ENCODE measurements at regions not wholly inside any gene's neighbourhood (a gene's known extent, or its start where the extent isn't known, plus 50 kb on each side); places are given as distances from the start of the nearest gene placed in this dataset.

- no peaks in the 10 kb centered on the region for H3K9me3 Mint-ChIP-seq (ENCODE audit: low read depth, unreplicated experiment)
- CTCF ChIA-PET = no interaction called here
- TF ChIP-seq CTCF (IDR thresholded peaks at IDR 0.05; ENCODE audit: unreplicated experiment) = no peak
- BruUV-seq (replicated peaks) = no TSS peak
- H3K27me3 Mint-ChIP-seq (ENCODE audit: unreplicated experiment) = no peaks in the 10 kb centered on the region
- DNase-seq = no peak
- H3K4me1 Mint-ChIP-seq (ENCODE audit: low read depth, unreplicated experiment) = no peaks in the 10 kb centered on the region
- no peaks in the 10 kb centered on the region for H3K36me3 Mint-ChIP-seq (ENCODE audit: insufficient read depth, unreplicated experiment)
- no peak overlapping the region for H3K27ac Mint-ChIP-seq (ENCODE audit: unreplicated experiment)
- no peak overlapping the region for H3K4me3 Mint-ChIP-seq (ENCODE audit: low read depth, unreplicated experiment)
- intact Hi-C loops (cut with micrococcal nuclease; ENCODE audit: unreplicated experiment) = no loop called here
Observed at GRCh38 chr3:177881351-177881750, 654.9 kb upstream of the KCNMB2 start.

DNA sequence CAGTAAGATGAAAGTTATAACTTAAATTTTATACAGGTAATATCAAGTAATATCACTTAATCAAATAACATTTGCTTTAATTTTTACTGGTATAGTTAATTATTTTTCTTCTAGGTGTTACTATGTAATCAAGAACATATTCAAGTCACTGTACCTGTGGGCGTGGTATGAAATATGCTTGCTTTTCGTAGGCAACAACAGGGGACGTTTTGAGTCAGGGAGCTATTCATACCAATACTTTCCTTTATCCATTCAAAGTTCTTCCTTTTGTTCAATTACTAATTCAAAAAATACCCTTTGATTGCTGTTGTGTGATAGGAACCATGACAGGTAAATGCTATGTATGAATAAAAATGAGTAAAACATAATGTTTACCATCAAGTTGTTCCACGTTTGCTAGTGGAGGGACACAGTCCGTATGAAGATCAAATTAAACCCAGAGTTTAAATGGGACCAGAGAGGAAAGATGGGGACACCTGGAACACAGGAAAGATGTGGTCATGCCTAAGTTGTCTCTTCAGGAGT is 654.0 kb upstream of the KCNMB2 start:
- H3K9me3 Mint-ChIP-seq (ENCODE audit: low read depth, unreplicated experiment) = no peaks in the 10 kb centered on the region
- H3K36me3 Mint-ChIP-seq (ENCODE audit: insufficient read depth, unreplicated experiment) = no peaks in the 10 kb centered on the region
- no peaks in the 10 kb centered on the region for H3K4me1 Mint-ChIP-seq (ENCODE audit: low read depth, unreplicated experiment)
- DNase-seq = no peak
- intact Hi-C loops (cut with micrococcal nuclease; ENCODE audit: unreplicated experiment) = no loop called here
- no peak for TF ChIP-seq CTCF (IDR thresholded peaks at IDR 0.05; ENCODE audit: unreplicated experiment)
- BruUV-seq (replicated peaks) = no TSS peak
- no peak overlapping the region for H3K27ac Mint-ChIP-seq (ENCODE audit: unreplicated experiment)
- H3K27me3 Mint-ChIP-seq (ENCODE audit: unreplicated experiment) = no peaks in the 10 kb centered on the region
- H3K4me3 Mint-ChIP-seq (ENCODE audit: low read depth, unreplicated experiment) = no peak overlapping the region
- CTCF ChIA-PET = no interaction called here

GRCh38 chr3:177883091-177883490 is 653.1 kb upstream of the KCNMB2 start:
- no peaks in the 10 kb centered on the region for H3K9me3 Mint-ChIP-seq (ENCODE audit: low read depth, unreplicated experiment)
- intact Hi-C loops (cut with micrococcal nuclease; ENCODE audit: unreplicated experiment) = no loop called here
- no peak for TF ChIP-seq CTCF (IDR thresholded peaks at IDR 0.05; ENCODE audit: unreplicated experiment)
- DNase-seq = no peak
- no peak overlapping the region for H3K4me3 Mint-ChIP-seq (ENCODE audit: low read depth, unreplicated experiment)
- H3K4me1 Mint-ChIP-seq (ENCODE audit: low read depth, unreplicated experiment) = no peaks in the 10 kb centered on the region
- CTCF ChIA-PET = no interaction called here
- no peak overlapping the region for H3K27ac Mint-ChIP-seq (ENCODE audit: unreplicated experiment)
- BruUV-seq (replicated peaks) = no TSS peak
- no peaks in the 10 kb centered on the region for H3K27me3 Mint-ChIP-seq (ENCODE audit: unreplicated experiment)
- H3K36me3 Mint-ChIP-seq (ENCODE audit: insufficient read depth, unreplicated experiment) = no peaks in the 10 kb centered on the region

DNA sequence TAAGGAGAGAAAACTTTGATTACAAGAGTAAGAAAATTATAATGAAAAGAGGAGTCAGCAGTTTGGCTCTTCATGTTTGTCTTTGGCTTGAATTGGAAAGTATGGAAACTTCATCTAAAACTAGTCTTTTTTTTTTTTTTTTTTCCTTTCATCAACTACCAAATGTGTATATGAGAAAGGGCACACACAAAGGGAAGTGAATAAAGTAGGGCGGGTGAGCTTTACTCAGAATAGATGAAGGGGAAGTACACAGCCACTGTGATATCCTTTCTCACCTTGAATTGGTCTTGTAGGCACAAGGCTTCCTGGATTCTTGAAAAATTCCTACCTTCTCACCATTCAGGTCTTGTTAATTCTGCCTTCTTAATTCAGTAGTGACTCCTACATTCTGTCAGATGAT is 652.3 kb upstream of the KCNMB2 start:
- CTCF ChIA-PET = interaction anchor here (0.6 to 0.7 kb wide), 3 partner anchors 103 to 616 kb away, joined by 3 to 7 read pairs (median 3); no protein-coding TSS in a partner anchor
- intact Hi-C loops (cut with micrococcal nuclease; ENCODE audit: unreplicated experiment) = no loop called here
- DNase-seq = no peak
- H3K4me3 Mint-ChIP-seq (ENCODE audit: low read depth, unreplicated experiment) = no peak overlapping the region
- BruUV-seq (replicated peaks) = no TSS peak
- H3K36me3 Mint-ChIP-seq (ENCODE audit: insufficient read depth, unreplicated experiment) = no peaks in the 10 kb centered on the region
- no peaks in the 10 kb centered on the region for H3K4me1 Mint-ChIP-seq (ENCODE audit: low read depth, unreplicated experiment)
- no peaks in the 10 kb centered on the region for H3K27me3 Mint-ChIP-seq (ENCODE audit: unreplicated experiment)
- no peaks in the 10 kb centered on the region for H3K9me3 Mint-ChIP-seq (ENCODE audit: low read depth, unreplicated experiment)
- TF ChIP-seq CTCF (IDR thresholded peaks at IDR 0.05; ENCODE audit: unreplicated experiment) = no peak
- H3K27ac Mint-ChIP-seq (ENCODE audit: unreplicated experiment) = no peak overlapping the region

Data from Calu3 (cell line).